Nephron (organoid): ENCODE measurements at regions not wholly inside any gene's neighbourhood (a gene's known extent, or its start where the extent isn't known, plus 50 kb on each side); places are given as distances from the start of the nearest gene placed in this dataset.

ENCODE experiments used
- H3K27ac Mint-ChIP-seq, 3 experiments: 2 replicates each; pipeline ENCODE4 v1.8.0; 2020; ENCODE audit warnings: mixed read lengths in 3 of 3, mild to moderate bottlenecking in 2 of 3, moderate library complexity in 1 of 3
- H3K27me3 Mint-ChIP-seq: 2 replicates; pipeline ENCODE4 v1.8.0; 2021; ENCODE audit warnings: low read depth, mild to moderate bottlenecking, moderate library complexity, mixed read lengths
- H3K36me3 Mint-ChIP-seq: 2 replicates; pipeline ENCODE4 v1.8.0; 2020; ENCODE audit warnings: low read depth, mixed read lengths
- H3K4me1 Mint-ChIP-seq: 2 replicates; pipeline ENCODE4 v1.8.0; 2020; ENCODE audit warnings: mixed read lengths
- H3K4me3 Mint-ChIP-seq, 3 experiments: 2 replicates each; pipeline ENCODE4 v1.8.0; 2020; ENCODE audit warnings: mild to moderate bottlenecking in 3 of 3, mixed read lengths in 3 of 3, moderate library complexity in 2 of 3
- H3K9me3 Mint-ChIP-seq: 2 replicates; pipeline ENCODE4 v1.8.0; 2020; ENCODE audit warnings: mixed read lengths
- CTCF ChIP-seq, 3 experiments: fragments of 200-600 bp; sonication (generic); IDR thresholded peaks; one replicate each; pipeline ENCODE4 v1.5.0; 2021; ENCODE audit warnings: antibody characterized with exemption in 3 of 3; ENCODE audit not compliant: unreplicated experiment in 3 of 3

DNA sequence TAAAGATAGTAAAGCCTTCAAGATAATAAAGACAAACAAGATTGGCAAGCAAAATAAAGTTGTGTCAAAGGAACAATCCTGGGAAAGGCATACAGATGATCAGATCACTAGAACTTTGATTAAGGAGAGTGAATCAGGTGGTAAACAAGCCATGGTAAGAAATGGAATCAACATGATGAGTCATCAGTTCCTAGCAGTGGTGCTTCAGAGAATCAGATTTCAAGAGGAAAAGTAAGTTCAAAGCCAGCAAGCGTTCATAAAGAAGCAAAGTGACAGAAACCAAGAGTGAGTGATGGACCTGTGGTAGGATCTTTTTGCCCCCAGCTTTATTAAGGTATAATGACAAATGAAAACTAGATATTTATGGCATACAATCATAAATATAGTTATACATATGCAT is 340.4 kb downstream of the TPBG start:
- no peak overlapping the region for H3K27ac Mint-ChIP-seq
- no peaks in the 10 kb centered on the region for H3K4me1 Mint-ChIP-seq
- no peak overlapping the region for H3K4me3 Mint-ChIP-seq
- H3K9me3 Mint-ChIP-seq = peaks cover 21% of the 10 kb centered on the region
- no peaks in the 10 kb centered on the region for H3K27me3 Mint-ChIP-seq
- no peaks in the 10 kb centered on the region for H3K36me3 Mint-ChIP-seq
- TF ChIP-seq CTCF (IDR thresholded peaks at IDR 0.05; ENCODE audit: unreplicated experiment in 3 of 3) = no peak

DNA sequence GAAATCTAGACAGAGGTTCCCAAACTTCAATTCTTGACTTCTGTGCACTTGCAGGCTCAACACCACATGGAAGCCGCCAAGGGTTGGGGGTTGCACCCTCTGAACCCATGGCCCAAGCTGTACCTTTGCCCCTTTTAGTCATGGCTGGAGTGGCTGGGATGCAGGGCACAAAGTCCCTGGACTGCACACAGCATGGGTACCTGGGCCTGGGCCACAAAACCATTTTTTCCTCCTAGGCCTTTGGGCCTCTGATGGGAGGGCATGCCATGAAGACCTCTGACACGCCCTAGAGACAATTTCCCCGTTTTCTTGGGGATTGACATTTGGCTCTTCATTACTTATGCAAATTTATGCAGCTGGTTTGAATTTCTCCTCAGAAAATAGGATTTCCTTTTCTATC is 342.0 kb downstream of the TPBG start:
- H3K27ac Mint-ChIP-seq = no peak overlapping the region
- H3K4me3 Mint-ChIP-seq = no peak overlapping the region
- H3K9me3 Mint-ChIP-seq = peaks cover 24% of the 10 kb centered on the region
- H3K4me1 Mint-ChIP-seq = no peaks in the 10 kb centered on the region
- no peaks in the 10 kb centered on the region for H3K27me3 Mint-ChIP-seq
- TF ChIP-seq CTCF (IDR thresholded peaks at IDR 0.05; ENCODE audit: unreplicated experiment in 3 of 3) = no peak
- H3K36me3 Mint-ChIP-seq = no peaks in the 10 kb centered on the region

DNA sequence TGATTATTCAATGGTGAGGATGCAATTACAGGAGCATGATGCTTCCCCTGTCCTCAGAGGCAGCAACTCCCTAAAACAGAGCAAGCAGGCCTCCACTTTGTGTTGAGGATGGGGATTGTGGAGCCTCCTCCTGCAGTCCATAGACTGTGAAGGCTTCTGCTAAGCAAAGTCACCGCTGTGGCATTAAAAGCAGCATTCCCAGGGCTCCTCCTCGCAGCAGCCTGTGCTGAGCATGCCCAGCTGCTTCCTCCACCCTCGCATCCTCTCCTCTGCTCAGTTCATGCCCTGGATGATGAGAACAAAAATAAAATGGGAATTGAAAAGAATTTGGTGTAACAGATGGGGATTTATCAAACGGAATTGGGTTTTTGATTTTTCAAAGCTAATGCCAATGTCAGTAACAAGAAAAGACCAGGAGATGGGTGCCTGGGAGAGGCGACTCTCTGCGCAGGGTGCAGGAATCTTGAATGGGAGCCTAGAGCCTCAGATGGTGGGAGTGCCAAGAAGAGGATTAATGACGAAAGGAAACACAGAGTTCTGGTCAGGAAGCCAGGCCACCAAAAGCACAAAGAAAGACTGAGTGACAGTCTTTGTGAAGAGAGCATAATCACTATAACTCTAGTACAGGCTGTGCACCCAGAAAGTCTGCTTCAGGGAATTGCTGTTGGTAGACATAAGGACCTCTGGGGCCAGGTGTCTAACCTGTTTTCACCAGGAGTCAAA is 347.6 kb downstream of the TPBG start:
- Mint-ChIP-seq H3K4me3 (no peak overlapping the region), H3K27me3 (no peaks in the 10 kb centered on the region), H3K36me3 (peaks cover 4% of the 10 kb centered on the region), H3K4me1 (peaks cover 5% of the 10 kb centered on the region), H3K9me3 (peaks cover 25% of the 10 kb centered on the region), H3K27ac (no peak overlapping the region)
- TF ChIP-seq CTCF (IDR thresholded peaks at IDR 0.05; ENCODE audit: unreplicated experiment in 3 of 3) = no peak

DNA sequence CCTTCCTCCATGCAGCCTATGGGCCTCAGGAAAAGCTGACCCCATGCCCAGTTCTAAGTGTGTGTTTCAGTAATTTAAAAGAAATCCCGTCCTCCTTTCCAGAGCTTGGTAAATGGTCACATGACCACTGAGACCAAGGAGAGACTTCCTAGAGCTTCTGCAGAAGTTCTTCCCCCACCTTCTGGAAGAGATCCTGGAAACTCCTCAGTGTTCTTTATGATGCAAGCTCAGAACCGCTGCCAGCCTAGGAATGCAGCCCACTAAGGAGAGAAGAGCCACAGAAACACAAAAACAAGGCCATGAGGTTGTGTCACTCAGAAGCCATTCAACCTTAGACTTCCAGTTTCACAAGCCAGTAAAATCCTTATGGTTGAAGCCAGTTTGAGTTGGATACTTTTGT is 348.4 kb downstream of the TPBG start:
- Mint-ChIP-seq H3K9me3 (peaks cover 26% of the 10 kb centered on the region), H3K36me3 (peaks cover 4% of the 10 kb centered on the region), H3K4me3 (no peak overlapping the region), H3K4me1 (peaks cover 5% of the 10 kb centered on the region), H3K27me3 (no peaks in the 10 kb centered on the region), H3K27ac (no peak overlapping the region)
- no peak for TF ChIP-seq CTCF (IDR thresholded peaks at IDR 0.05; ENCODE audit: unreplicated experiment in 3 of 3)

DNA sequence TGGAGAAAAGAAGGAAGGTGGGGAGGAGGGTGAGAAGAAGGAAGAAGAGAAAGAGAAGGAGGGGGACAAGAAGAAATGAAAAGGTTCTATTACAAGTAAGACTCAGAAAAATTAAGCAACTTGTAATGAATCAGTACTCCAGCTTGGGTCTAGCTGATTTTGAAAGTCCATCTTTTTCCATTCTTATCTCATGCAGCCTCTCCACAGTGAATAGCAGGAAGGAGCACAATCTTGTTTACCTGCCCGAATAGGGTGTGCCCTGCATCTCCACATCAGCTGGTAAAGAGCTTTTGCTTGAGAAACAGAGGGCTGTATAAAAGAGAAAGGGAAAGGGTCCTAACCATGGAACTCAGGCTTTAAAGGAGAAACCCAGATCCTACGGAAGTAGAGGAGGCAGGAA is 348.8 kb downstream of the TPBG start:
- Mint-ChIP-seq H3K36me3 (peaks cover 4% of the 10 kb centered on the region), H3K27ac (no peak overlapping the region), H3K9me3 (peaks cover 23% of the 10 kb centered on the region), H3K4me3 (no peak overlapping the region), H3K4me1 (peaks cover 5% of the 10 kb centered on the region), H3K27me3 (no peaks in the 10 kb centered on the region)
- TF ChIP-seq CTCF (IDR thresholded peaks at IDR 0.05; ENCODE audit: unreplicated experiment in 3 of 3) = no peak

DNA sequence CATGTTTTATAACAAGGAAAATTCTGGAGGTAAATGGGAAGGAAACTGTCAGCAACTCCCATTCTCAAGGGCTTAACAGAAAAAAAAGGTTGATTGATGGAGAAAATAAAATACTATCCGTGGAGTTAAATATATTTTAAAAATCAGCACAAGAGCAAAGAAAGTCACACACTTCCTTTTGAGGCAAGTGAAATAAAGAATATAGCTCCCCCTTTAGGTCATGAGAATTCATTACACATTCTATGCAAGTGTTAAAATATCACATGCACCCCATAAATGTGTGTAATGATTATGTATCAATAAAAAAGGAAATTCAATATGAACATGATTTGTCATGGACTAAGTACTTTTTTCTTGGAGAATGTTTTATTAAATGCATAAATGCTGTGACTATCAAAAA is 349.2 kb downstream of the TPBG start:
- Mint-ChIP-seq H3K9me3 (peaks cover 25% of the 10 kb centered on the region), H3K36me3 (peaks cover 4% of the 10 kb centered on the region), H3K27ac (no peak overlapping the region), H3K4me1 (peaks cover 5% of the 10 kb centered on the region), H3K4me3 (no peak overlapping the region), H3K27me3 (no peaks in the 10 kb centered on the region)
- peak in 1 of 3 experiments; percentile 40 for TF ChIP-seq CTCF (IDR thresholded peaks at IDR 0.05; ENCODE audit: unreplicated experiment in 3 of 3)
